PC-9 (cell line): ENCODE measurements at regions not wholly inside any gene's neighbourhood (a gene's known extent, or its start where the extent isn't known, plus 50 kb on each side); places are given as distances from the start of the nearest gene placed in this dataset.

ENCODE experiments used
- BruUV-seq: library from RNA; stranded (reverse); fragments of 400-500 nt; replicated peaks from 2 replicates; lab custom pipeline; 2021; lab: Mats Ljungman, UMichigan
- CTCF ChIA-PET: fragments of 300-600 bp; sonication (Branson Sonifier 250); formaldehyde crosslinking; loops from one replicate; lab custom pipeline; 2022; ENCODE audit warnings: antibody characterized with exemption; lab: Charles Lee
- POLR2A ChIA-PET: fragments of 300-600 bp; sonication (Branson Sonifier 250); formaldehyde crosslinking; loops from one replicate; lab custom pipeline; 2022; ENCODE audit warnings: antibody characterized with exemption; ENCODE audit not compliant: unreplicated experiment; lab: Charles Lee
- DNase-seq, 2 experiments: peaks; one replicate each; pipeline versions ENCODE4 v3.0.0 to v3.0.0-alpha.2; 2015 to 2022; ENCODE audit warnings: mixed read lengths in 1 of 2
- H2AFZ ChIP-seq: fragments of 200-600 bp; sonication (generic); 2 replicates; pipeline ENCODE4 v1.8.1; 2017; ENCODE audit warnings: antibody characterized with exemption
- H3F3A ChIP-seq: fragments of 200-600 bp; sonication (generic); 2 replicates; pipeline ENCODE4 v1.8.1; 2017; ENCODE audit warnings: antibody characterized with exemption, mild to moderate bottlenecking, low read depth; ENCODE audit not compliant: insufficient read depth
- H3K27ac ChIP-seq: fragments of 200-600 bp; sonication (generic); 2 replicates; pipeline ENCODE4 v1.6.1; 2016; ENCODE audit warnings: mixed run types
- H3K27me3 ChIP-seq: fragments of 200-600 bp; sonication (generic); 2 replicates; pipeline ENCODE4 v1.6.1; 2016; ENCODE audit warnings: low read depth, mixed run types; ENCODE audit not compliant: insufficient read depth
- H3K36me3 ChIP-seq: fragments of 200-600 bp; sonication (generic); 2 replicates; pipeline ENCODE4 v1.6.1; 2016; ENCODE audit warnings: low read depth, mixed run types
- H3K4me1 ChIP-seq: fragments of 200-600 bp; sonication (generic); replicated peaks from 2 replicates; pipeline ENCODE4 v1.6.1; 2016; ENCODE audit warnings: mixed run types; ENCODE audit not compliant: insufficient read depth
- H3K4me2 ChIP-seq: fragments of 200-600 bp; sonication (generic); 2 replicates; pipeline ENCODE4 v1.6.1; 2017; ENCODE audit warnings: mixed run types
- H3K4me3 ChIP-seq: fragments of 200-600 bp; sonication (generic); 2 replicates; pipeline ENCODE4 v1.6.1; 2016; ENCODE audit warnings: mixed run types
- H3K79me2 ChIP-seq: fragments of 200-600 bp; sonication (generic); 2 replicates; pipeline ENCODE4 v1.6.1; 2017; ENCODE audit warnings: low read depth, mixed run types
- H3K9me2 ChIP-seq: fragments of 200-600 bp; sonication (generic); 2 replicates; pipeline ENCODE4 v1.8.1; 2017; ENCODE audit warnings: mild to moderate bottlenecking; ENCODE audit not compliant: insufficient read depth
- H3K9me3 ChIP-seq: fragments of 200-600 bp; sonication (generic); 2 replicates; pipeline ENCODE4 v1.8.1; 2016; ENCODE audit warnings: low read depth; ENCODE audit not compliant: insufficient read depth
- H4K20me1 ChIP-seq: fragments of 200-600 bp; sonication (generic); 2 replicates; pipeline ENCODE4 v1.8.1; 2017; ENCODE audit not compliant: insufficient read depth
- EZH2 ChIP-seq: fragments of 200-600 bp; sonication (generic); IDR thresholded peaks from 2 replicates; pipeline ENCODE4 v1.8.0; 2017; ENCODE audit warnings: antibody characterized with exemption, low read depth
- intact Hi-C: fragments of 100-400 bp; cut with micrococcal nuclease; formaldehyde crosslinking; loops from one replicate; pipeline ENCODE4 v1.10.0; 2022; ENCODE audit not compliant: unreplicated experiment
- TF ChIP-seq, protein P1 (sequence below): fragments of 200-600 bp; sonication (generic); conservative IDR thresholded peaks from 2 replicates; pipeline ENCODE4 v1.6.1; 2017; ENCODE audit warnings: mixed run types, antibody characterized with exemption, mild to moderate bottlenecking, moderate library complexity

- H3K36me3 ChIP-seq, result no peaks in the 10 kb centered on the region
- no peak overlapping the region for H3K27ac ChIP-seq
- no peaks in the 10 kb centered on the region for H3K9me3 ChIP-seq
- POLR2A ChIA-PET, result interaction anchor here (0.7 kb wide), 2 partner anchors 13 to 166 kb away, joined by 6 to 8 read pairs; no protein-coding TSS in a partner anchor
- no peaks in the 10 kb centered on the region for H3K4me1 ChIP-seq
- no peaks in the 10 kb centered on the region for H3K27me3 ChIP-seq
- TF ChIP-seq, protein P1, sequence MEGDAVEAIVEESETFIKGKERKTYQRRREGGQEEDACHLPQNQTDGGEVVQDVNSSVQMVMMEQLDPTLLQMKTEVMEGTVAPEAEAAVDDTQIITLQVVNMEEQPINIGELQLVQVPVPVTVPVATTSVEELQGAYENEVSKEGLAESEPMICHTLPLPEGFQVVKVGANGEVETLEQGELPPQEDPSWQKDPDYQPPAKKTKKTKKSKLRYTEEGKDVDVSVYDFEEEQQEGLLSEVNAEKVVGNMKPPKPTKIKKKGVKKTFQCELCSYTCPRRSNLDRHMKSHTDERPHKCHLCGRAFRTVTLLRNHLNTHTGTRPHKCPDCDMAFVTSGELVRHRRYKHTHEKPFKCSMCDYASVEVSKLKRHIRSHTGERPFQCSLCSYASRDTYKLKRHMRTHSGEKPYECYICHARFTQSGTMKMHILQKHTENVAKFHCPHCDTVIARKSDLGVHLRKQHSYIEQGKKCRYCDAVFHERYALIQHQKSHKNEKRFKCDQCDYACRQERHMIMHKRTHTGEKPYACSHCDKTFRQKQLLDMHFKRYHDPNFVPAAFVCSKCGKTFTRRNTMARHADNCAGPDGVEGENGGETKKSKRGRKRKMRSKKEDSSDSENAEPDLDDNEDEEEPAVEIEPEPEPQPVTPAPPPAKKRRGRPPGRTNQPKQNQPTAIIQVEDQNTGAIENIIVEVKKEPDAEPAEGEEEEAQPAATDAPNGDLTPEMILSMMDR, result no peak
- TF ChIP-seq EZH2, result no peak
- no peaks in the 10 kb centered on the region for H4K20me1 ChIP-seq
- no peak overlapping the region for H3K4me2 ChIP-seq
- H3K4me3 ChIP-seq, result no peak overlapping the region
- H3F3A ChIP-seq, result no peaks in the 10 kb centered on the region
- no peak for DNase-seq
- CTCF ChIA-PET, result no interaction called here
- 0 out of 2 replicates have a peak, but pooled peaks cover 4% of the 10 kb centered on the region for H3K9me2 ChIP-seq
- no peaks in the 10 kb centered on the region for H3K79me2 ChIP-seq
- no peak overlapping the region for H2AFZ ChIP-seq
- BruUV-seq, result no TSS peak
- intact Hi-C loops, result no loop called here
Observed at GRCh38 chr12:79988368-79988767, 53.5 kb upstream of the PPP1R12A start.

DNA sequence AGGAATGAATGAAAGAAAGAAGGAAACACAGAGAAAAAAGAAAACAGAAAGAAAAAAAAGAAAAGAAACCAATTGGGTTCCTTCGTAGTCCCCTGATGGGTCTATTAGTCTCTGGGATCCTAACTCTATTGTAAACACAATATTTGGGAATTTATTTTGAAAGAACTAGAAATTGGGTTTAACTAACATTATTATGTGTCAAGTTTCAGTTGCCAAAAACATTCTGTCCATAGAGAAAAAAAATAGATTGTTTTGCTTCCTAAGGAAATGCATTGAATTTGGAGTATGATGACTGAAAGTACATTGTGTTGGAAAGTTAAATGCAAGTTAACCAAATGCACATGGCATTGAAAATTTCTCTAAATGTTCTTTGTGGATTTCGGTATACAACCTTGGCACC lies 52.8 kb upstream of the PPP1R12A start:
- H3K36me3 ChIP-seq, result no peaks in the 10 kb centered on the region
- DNase-seq, result no peak
- BruUV-seq, result no TSS peak
- no peak overlapping the region for H3K27ac ChIP-seq
- 0 out of 2 replicates have a peak, but pooled peaks cover 4% of the 10 kb centered on the region for H3K9me2 ChIP-seq
- H3K4me1 ChIP-seq, result no peaks in the 10 kb centered on the region
- no peaks in the 10 kb centered on the region for H3F3A ChIP-seq
- no peak overlapping the region for H3K4me3 ChIP-seq
- no peaks in the 10 kb centered on the region for H4K20me1 ChIP-seq
- no peaks in the 10 kb centered on the region for H3K9me3 ChIP-seq
- H2AFZ ChIP-seq, result no peak overlapping the region
- POLR2A ChIA-PET, result interaction anchor here (0.7 kb wide), 1 partner anchor 14 kb away, joined by 8 read pairs; no protein-coding TSS in a partner anchor
- H3K4me2 ChIP-seq, result no peak overlapping the region
- no peaks in the 10 kb centered on the region for H3K79me2 ChIP-seq
- no peaks in the 10 kb centered on the region for H3K27me3 ChIP-seq
- TF ChIP-seq, protein P1, result no peak
- no peak for TF ChIP-seq EZH2
- CTCF ChIA-PET, result no interaction called here
- intact Hi-C loops, result no loop called here
